SU-DHL-6 (cell line): ENCODE measurements at regions not wholly inside any gene's neighbourhood (a gene's known extent, or its start where the extent isn't known, plus 50 kb on each side); places are given as distances from the start of the nearest gene placed in this dataset.
"Not testable (repeated sequence)": the region's sequence is repeated elsewhere in the genome, so short reads cannot be mapped to it uniquely, and the experiment has no call there.

ENCODE experiments used
- H2AFZ ChIP-seq: fragments of 200-600 bp; sonication (generic); 2 replicates; pipeline ENCODE4 v1.6.1; 2014; ENCODE audit warnings: low read depth, mild to moderate bottlenecking, moderate library complexity, mixed read lengths, antibody characterized with exemption, low read length; ENCODE audit not compliant: severe bottlenecking
- H3F3A ChIP-seq: fragments of 200-600 bp; shearing (Covaris generic); 2 replicates; pipeline ENCODE4 v1.6.0; 2016; ENCODE audit warnings: antibody characterized with exemption, mild to moderate bottlenecking; ENCODE audit not compliant: insufficient read depth
- H3K27ac ChIP-seq: fragments of 200-600 bp; sonication (generic); 2 replicates; pipeline ENCODE4 v1.5.1; 2016; ENCODE audit warnings: low read depth, mild to moderate bottlenecking, low read length, moderate library complexity, mixed read lengths
- H3K27me3 ChIP-seq: fragments of 200-600 bp; sonication (generic), shearing (Covaris generic); 2 replicates; pipeline ENCODE4 v1.6.0; 2014; ENCODE audit warnings: mild to moderate bottlenecking, low read length
- H3K36me3 ChIP-seq: fragments of 200-600 bp; sonication (generic); 2 replicates; pipeline ENCODE4 v1.6.1; 2014; ENCODE audit warnings: mild to moderate bottlenecking, low read length, mixed read lengths
- H3K4me2 ChIP-seq: fragments of 300-600, 200-600 bp; shearing (Covaris generic), sonication (generic); 2 replicates; pipeline ENCODE4 v1.6.0; 2014; ENCODE audit warnings: low read length, low read depth, mild to moderate bottlenecking; ENCODE audit not compliant: poor library complexity, severe bottlenecking
- H3K4me3 ChIP-seq: fragments of 200-600 bp; sonication (generic); 2 replicates; pipeline ENCODE4 v1.5.1; 2014; ENCODE audit warnings: antibody characterized with exemption, low read length, mild to moderate bottlenecking, mixed read lengths; ENCODE audit not compliant: insufficient read depth, poor library complexity, severe bottlenecking
- H3K79me2 ChIP-seq: fragments of 200-600 bp; sonication (generic); 2 replicates; pipeline ENCODE4 v1.6.1; 2014; ENCODE audit warnings: mild to moderate bottlenecking, low read length, moderate library complexity; ENCODE audit not compliant: insufficient read depth
- H3K9ac ChIP-seq: fragments of 200-600 bp; sonication (generic); 2 replicates; pipeline ENCODE4 v1.7.0; 2014; ENCODE audit warnings: mild to moderate bottlenecking, low read length
- H3K9me2 ChIP-seq: fragments of 200-600 bp; sonication (generic); replicated peaks from 2 replicates; pipeline ENCODE4 v1.6.1; 2014; ENCODE audit warnings: low read length; ENCODE audit not compliant: insufficient read depth
- H3K9me3 ChIP-seq: fragments of 200-600 bp; sonication (generic); 2 replicates; pipeline ENCODE4 v1.6.1; 2014; ENCODE audit warnings: low read length, mixed read lengths; ENCODE audit not compliant: insufficient read depth
- H4K20me1 ChIP-seq: fragments of 200-600 bp; sonication (generic); 2 replicates; pipeline ENCODE4 v1.6.1; 2014; ENCODE audit warnings: low read depth, mild to moderate bottlenecking, antibody characterized with exemption, low read length, moderate library complexity, mixed read lengths
- EZH2phosphoT487 ChIP-seq: fragments of 200-600 bp; sonication (generic), shearing (Covaris generic); conservative IDR thresholded peaks from 2 replicates; pipeline ENCODE4 v1.6.1; 2018; ENCODE audit warnings: mild to moderate bottlenecking, antibody characterized with exemption, low read length, moderate library complexity, mixed read lengths
- TF ChIP-seq, protein P1 (sequence below): fragments of 200-600 bp; sonication (generic); IDR thresholded peaks from one replicate; pipeline ENCODE4 v1.5.1; 2017; ENCODE audit warnings: antibody characterized with exemption, mild to moderate bottlenecking, low read length, moderate library complexity; ENCODE audit not compliant: insufficient read depth, poor library complexity, severe bottlenecking

DNA sequence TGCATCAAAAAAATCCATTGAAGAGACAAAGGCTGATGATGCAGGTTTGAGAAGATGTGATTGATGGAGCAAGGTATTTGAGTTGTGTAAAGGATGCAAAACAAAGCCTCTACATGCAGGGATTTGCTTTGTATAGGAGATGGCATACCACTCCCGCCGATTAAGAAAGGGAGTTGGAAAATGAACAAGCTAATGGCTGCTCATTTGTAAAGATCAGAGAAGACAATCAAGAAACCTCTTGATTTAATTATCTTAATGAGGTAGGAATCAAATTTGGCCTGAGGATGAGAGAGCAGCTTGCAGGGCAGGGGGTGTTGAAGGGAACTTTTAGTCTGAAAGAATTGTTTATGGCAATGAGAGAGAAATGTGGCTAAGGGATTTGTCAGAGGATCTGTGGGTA, 448.2 kb upstream of the ADGRB3 start:
- no peak overlapping the region for H3K27ac ChIP-seq
- no peaks in the 10 kb centered on the region for H3F3A ChIP-seq

DNA sequence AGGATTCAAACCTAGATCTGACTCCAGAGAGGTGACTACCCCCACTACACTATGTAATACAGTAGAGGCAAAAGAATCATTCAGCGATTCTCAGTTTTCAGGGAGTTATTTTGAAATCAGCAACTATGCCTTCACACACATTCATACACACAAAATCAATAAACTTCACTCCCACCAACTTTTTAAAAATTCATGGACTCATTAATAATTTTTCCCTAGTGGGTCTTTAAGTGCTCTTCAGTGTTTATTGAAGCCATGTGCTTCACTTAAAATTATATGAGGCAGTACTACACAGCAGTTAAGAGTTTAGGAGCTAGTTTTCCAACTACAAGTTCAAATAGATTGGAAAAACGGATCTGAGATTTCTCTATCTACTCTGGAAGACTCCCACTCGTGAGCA, 452.7 kb upstream of the ADGRB3 start:
- no peak overlapping the region for H3K4me2 ChIP-seq
- no peaks in the 10 kb centered on the region for H3K27me3 ChIP-seq
- H3K79me2 ChIP-seq, result no peaks in the 10 kb centered on the region
- H3K9me2 ChIP-seq, result no peaks in the 10 kb centered on the region
- H3F3A ChIP-seq, result no peaks in the 10 kb centered on the region
- no peak overlapping the region for H3K9ac ChIP-seq
- H3K27ac ChIP-seq, result no peak overlapping the region
- no peaks in the 10 kb centered on the region for H4K20me1 ChIP-seq
- H3K9me3 ChIP-seq, result no peaks in the 10 kb centered on the region
- H3K36me3 ChIP-seq, result no peaks in the 10 kb centered on the region
- TF ChIP-seq EZH2phosphoT487, result no peak
- TF ChIP-seq, protein P1, sequence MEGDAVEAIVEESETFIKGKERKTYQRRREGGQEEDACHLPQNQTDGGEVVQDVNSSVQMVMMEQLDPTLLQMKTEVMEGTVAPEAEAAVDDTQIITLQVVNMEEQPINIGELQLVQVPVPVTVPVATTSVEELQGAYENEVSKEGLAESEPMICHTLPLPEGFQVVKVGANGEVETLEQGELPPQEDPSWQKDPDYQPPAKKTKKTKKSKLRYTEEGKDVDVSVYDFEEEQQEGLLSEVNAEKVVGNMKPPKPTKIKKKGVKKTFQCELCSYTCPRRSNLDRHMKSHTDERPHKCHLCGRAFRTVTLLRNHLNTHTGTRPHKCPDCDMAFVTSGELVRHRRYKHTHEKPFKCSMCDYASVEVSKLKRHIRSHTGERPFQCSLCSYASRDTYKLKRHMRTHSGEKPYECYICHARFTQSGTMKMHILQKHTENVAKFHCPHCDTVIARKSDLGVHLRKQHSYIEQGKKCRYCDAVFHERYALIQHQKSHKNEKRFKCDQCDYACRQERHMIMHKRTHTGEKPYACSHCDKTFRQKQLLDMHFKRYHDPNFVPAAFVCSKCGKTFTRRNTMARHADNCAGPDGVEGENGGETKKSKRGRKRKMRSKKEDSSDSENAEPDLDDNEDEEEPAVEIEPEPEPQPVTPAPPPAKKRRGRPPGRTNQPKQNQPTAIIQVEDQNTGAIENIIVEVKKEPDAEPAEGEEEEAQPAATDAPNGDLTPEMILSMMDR, result no peak
- no peak overlapping the region for H3K4me3 ChIP-seq
- H2AFZ ChIP-seq, result no peak overlapping the region

More for the DNA sequence above, 448.2 kb upstream of the ADGRB3 start:
- H3K9me2 ChIP-seq, result no peaks in the 10 kb centered on the region
- H3K79me2 ChIP-seq, result no peaks in the 10 kb centered on the region
- no peaks in the 10 kb centered on the region for H3K9me3 ChIP-seq
- H3K4me3 ChIP-seq, result no peak overlapping the region
- H3K27me3 ChIP-seq, result no peaks in the 10 kb centered on the region
- TF ChIP-seq EZH2phosphoT487, result no peak
- TF ChIP-seq, protein P1, result no peak
- H3K36me3 ChIP-seq, result no peaks in the 10 kb centered on the region
- H3K4me2 ChIP-seq, result no peak overlapping the region
- no peaks in the 10 kb centered on the region for H4K20me1 ChIP-seq
- no peak overlapping the region for H2AFZ ChIP-seq
- H3K9ac ChIP-seq, result no peak overlapping the region

DNA sequence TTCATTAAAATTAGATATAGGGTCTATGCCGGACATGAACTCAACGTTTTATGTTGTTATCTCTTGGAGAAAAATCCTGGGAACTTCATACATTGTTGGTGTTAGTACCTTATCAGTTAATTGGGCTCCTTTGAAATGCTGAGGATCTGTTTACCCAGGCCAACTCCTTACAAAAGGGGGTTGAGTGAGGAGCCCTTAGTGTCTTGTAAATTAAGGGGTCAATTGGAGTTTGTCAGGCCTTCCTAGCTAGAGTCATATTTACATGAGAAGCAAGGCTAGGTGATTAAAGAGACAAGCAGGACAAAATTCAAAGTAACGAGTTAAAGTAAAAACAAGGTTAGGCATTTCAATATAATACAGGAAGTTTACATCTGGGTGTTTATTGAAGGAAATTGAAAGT, 454.1 kb upstream of the ADGRB3 start:
- H2AFZ ChIP-seq, H3K4me3 ChIP-seq, H3F3A ChIP-seq, H3K27ac ChIP-seq, H3K36me3 ChIP-seq, H3K9me2 ChIP-seq, H3K9me3 ChIP-seq, H4K20me1 ChIP-seq, H3K4me2 ChIP-seq, H3K9ac ChIP-seq, H3K27me3 ChIP-seq, H3K79me2 ChIP-seq: not testable (repeated sequence)

DNA sequence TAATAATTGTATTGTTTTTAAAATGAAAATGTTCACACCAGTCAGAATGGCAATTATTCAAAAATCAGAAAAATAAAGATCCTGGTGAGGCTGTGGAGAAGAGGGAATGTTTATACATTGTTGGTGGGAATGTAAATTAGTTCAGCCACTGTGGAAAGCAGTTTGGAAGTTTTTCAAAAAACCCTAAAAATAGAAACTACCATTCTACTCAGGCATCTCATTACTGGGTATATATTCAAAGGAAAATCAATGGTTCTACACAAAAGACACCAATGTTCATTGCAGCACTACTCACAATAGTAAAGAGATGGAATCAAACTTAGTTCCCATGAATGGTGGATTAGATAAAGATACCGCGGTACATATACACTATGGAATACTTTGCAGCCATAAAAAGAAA, 461.5 kb upstream of the ADGRB3 start:
- Histone ChIP-seq H3K27ac (no peak overlapping the region), H3F3A (no peaks in the 10 kb centered on the region), H3K9ac (no peak overlapping the region), H3K36me3 (no peaks in the 10 kb centered on the region), H3K27me3 (no peaks in the 10 kb centered on the region), H4K20me1 (no peaks in the 10 kb centered on the region), H3K9me2 (no peaks in the 10 kb centered on the region), H2AFZ (peak overlapping the region; percentile 65), H3K4me3 (no peak overlapping the region), H3K9me3 (0 out of 2 replicates have a peak, but pooled peaks cover 9% of the 10 kb centered on the region), H3K4me2 (no peak overlapping the region), H3K79me2 (no peaks in the 10 kb centered on the region)
- no peak for TF ChIP-seq EZH2phosphoT487
- TF ChIP-seq, protein P1, result no peak
